Activated CD8-positive, alpha-beta T cell treated with anti-CD3 and anti-CD28 coated beads for 36 hours (primary cell): ENCODE measurements at regions not wholly inside any gene's neighbourhood (a gene's known extent, or its start where the extent isn't known, plus 50 kb on each side); places are given as distances from the start of the nearest gene placed in this dataset.
"Not testable (repeated sequence)": the region's sequence is repeated elsewhere in the genome, so short reads cannot be mapped to it uniquely, and the experiment has no call there.

ENCODE experiments used
- ATAC-seq: fragments of 200-7000 bp; cut with Tn5 transposase; one replicate; pipeline ENCODE4 v1.10.0; 2021; ENCODE audit warnings: mild to moderate bottlenecking, moderate library complexity
- CTCF ChIA-PET: fragments of 350-600 bp; sonication (Branson Sonifier 250); formaldehyde crosslinking; loops from one replicate; lab custom pipeline; 2021; ENCODE audit warnings: antibody characterized with exemption; lab: Charles Lee
- POLR2A ChIA-PET: fragments of 350-600 bp; sonication (Branson Sonifier 250); formaldehyde crosslinking; loops from one replicate; lab custom pipeline; 2021; ENCODE audit warnings: antibody characterized with exemption; lab: Charles Lee
- DNase-seq: peaks from one replicate; pipeline ENCODE4 v3.0.0-alpha.2; 2020
- H3K27ac Mint-ChIP-seq: one replicate; pipeline ENCODE4 v1.8.0; 2021; ENCODE audit warnings: mild to moderate bottlenecking, mixed read lengths
- H3K27me3 Mint-ChIP-seq: one replicate; pipeline ENCODE4 v1.8.0; 2021; ENCODE audit warnings: mixed read lengths
- H3K36me3 Mint-ChIP-seq: one replicate; pipeline ENCODE4 v1.8.0; 2021; ENCODE audit warnings: low read depth, mixed read lengths
- H3K4me1 Mint-ChIP-seq: one replicate; pipeline ENCODE4 v1.8.0; 2021; ENCODE audit warnings: low read depth, mixed read lengths
- H3K4me3 Mint-ChIP-seq: one replicate; pipeline ENCODE4 v1.8.0; 2021; ENCODE audit warnings: mild to moderate bottlenecking, moderate library complexity, mixed read lengths
- H3K9me3 Mint-ChIP-seq: one replicate; pipeline ENCODE4 v1.8.0; 2021; ENCODE audit warnings: mixed read lengths
- intact Hi-C: fragments of 100-400 bp; cut with micrococcal nuclease; formaldehyde crosslinking; loops from one replicate; pipeline ENCODE4 v1.10.0; 2022
- TF ChIP-seq, protein P1 (sequence below): fragments of 200-600 bp; IDR thresholded peaks from one replicate; pipeline ENCODE4 v1.8.0; 2022; ENCODE audit warnings: antibody characterized with exemption, mild to moderate bottlenecking

DNA sequence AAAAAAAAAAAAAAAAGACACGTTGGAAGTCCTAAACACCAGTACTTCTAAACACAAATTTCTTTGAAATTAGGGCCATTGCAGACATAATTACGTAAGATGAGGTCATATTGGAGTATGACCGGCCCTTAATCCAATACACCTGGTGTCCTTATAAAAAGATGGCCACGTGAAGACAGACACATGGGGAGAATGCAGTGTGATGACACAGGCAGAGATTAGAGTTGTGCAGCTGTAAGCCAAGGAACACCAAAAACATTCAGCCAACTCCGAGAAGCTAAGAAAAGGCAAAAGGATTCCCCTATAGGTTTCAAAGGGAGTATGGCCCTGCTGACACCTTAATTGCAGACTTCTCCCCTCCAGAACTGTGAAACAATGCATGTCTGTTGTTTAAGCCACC is 379.0 kb upstream of the PDZRN3 start:
- no peaks in the 10 kb centered on the region for H3K27me3 Mint-ChIP-seq
- intact Hi-C loops: no loop called here
- ATAC-seq (no peak), DNase-seq (no peak)
- peaks cover 2% of the 10 kb centered on the region for H3K9me3 Mint-ChIP-seq
- POLR2A ChIA-PET: no interaction called here
- H3K4me1 Mint-ChIP-seq: no peaks in the 10 kb centered on the region
- TF ChIP-seq, protein P1, sequence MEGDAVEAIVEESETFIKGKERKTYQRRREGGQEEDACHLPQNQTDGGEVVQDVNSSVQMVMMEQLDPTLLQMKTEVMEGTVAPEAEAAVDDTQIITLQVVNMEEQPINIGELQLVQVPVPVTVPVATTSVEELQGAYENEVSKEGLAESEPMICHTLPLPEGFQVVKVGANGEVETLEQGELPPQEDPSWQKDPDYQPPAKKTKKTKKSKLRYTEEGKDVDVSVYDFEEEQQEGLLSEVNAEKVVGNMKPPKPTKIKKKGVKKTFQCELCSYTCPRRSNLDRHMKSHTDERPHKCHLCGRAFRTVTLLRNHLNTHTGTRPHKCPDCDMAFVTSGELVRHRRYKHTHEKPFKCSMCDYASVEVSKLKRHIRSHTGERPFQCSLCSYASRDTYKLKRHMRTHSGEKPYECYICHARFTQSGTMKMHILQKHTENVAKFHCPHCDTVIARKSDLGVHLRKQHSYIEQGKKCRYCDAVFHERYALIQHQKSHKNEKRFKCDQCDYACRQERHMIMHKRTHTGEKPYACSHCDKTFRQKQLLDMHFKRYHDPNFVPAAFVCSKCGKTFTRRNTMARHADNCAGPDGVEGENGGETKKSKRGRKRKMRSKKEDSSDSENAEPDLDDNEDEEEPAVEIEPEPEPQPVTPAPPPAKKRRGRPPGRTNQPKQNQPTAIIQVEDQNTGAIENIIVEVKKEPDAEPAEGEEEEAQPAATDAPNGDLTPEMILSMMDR: no peak
- no peak overlapping the region for H3K4me3 Mint-ChIP-seq
- CTCF ChIA-PET: no interaction called here
- no peaks in the 10 kb centered on the region for H3K36me3 Mint-ChIP-seq
- H3K27ac Mint-ChIP-seq: no peak overlapping the region

DNA sequence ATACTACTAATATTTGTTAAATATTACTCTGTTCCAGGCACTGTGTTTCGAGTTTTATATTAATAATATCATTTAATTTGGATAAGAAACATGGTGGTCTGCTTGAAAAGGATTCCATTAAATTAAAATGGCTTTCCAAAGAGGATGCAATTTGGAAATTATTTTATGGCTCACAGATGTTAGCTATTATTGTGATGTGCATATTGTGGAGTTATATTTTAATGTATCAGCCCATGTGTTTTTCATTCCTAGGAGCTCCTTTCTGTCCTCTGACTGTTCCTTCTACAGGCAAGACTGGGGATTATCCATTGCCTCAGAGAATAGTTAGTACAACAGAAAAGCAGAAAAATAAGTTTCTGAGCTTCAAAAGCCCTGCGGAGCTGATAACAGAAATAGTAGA is 376.7 kb upstream of the PDZRN3 start:
- Mint-ChIP-seq H3K9me3 (peaks cover 7% of the 10 kb centered on the region), H3K4me1 (no peaks in the 10 kb centered on the region), H3K36me3 (no peaks in the 10 kb centered on the region), H3K4me3 (no peak overlapping the region), H3K27me3 (no peaks in the 10 kb centered on the region), H3K27ac (no peak overlapping the region)
- no peak for DNase-seq
- ChIA-PET POLR2A (no interaction called here), CTCF (no interaction called here)
- TF ChIP-seq, protein P1: no peak
- no peak for ATAC-seq
- intact Hi-C loops: no loop called here

DNA sequence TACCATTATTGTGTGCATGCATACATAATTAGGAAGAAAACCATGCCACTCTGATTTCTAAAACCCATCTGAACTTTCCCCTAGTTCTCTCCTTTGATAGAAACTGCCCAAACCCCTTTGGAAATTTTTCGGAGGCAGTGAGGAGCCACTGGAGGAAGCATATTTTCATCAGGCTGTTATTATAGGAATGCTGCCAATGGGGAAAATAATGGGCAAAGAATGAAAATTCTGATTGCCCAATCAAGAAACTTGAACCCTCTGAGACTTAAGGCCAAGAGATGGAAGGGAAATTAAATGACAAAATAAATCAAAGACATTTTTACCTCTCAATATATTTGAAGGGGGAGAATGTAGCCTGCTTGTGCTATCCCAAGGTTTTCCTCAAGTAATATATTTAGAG is 376.0 kb upstream of the PDZRN3 start:
- CTCF ChIA-PET: no interaction called here
- H3K27ac Mint-ChIP-seq: no peak overlapping the region
- no peak for DNase-seq
- no peaks in the 10 kb centered on the region for H3K36me3 Mint-ChIP-seq
- peaks cover 7% of the 10 kb centered on the region for H3K9me3 Mint-ChIP-seq
- H3K4me3 Mint-ChIP-seq: no peak overlapping the region
- no peak for ATAC-seq
- intact Hi-C loops: no loop called here
- POLR2A ChIA-PET: no interaction called here
- H3K27me3 Mint-ChIP-seq: no peaks in the 10 kb centered on the region
- H3K4me1 Mint-ChIP-seq: no peaks in the 10 kb centered on the region
- TF ChIP-seq, protein P1: no peak

DNA sequence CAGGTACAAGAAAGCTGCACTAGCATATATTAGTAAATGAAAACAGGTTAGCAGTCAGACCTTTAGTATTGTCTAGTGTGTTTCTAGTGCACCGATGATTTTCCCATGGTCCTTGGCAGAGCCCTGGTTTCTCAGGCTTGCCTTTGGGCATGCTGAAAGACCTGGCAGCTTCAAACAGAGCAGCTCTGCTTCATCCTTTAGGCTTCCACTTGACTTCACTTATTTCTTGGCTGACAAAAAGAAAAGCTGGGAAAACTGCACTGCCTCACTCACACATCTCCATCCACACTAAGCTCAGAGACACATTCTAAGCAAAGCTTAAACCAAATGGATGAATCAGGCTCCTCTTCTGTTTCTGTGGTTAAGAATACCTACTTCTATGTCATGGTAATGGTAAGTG is 374.8 kb upstream of the PDZRN3 start:
- H3K4me1 Mint-ChIP-seq: no peaks in the 10 kb centered on the region
- no peaks in the 10 kb centered on the region for H3K36me3 Mint-ChIP-seq
- peaks cover 8% of the 10 kb centered on the region for H3K9me3 Mint-ChIP-seq
- DNase-seq: no peak
- intact Hi-C loops: no loop called here
- no peak overlapping the region for H3K4me3 Mint-ChIP-seq
- H3K27me3 Mint-ChIP-seq: no peaks in the 10 kb centered on the region
- ATAC-seq: no peak
- CTCF ChIA-PET: interaction anchor here (1.3 to 1.4 kb wide), 2 partner anchors 8 to 269 kb away, joined by 3 to 5 read pairs; no protein-coding TSS in a partner anchor
- TF ChIP-seq, protein P1: no peak
- POLR2A ChIA-PET: no interaction called here
- no peak overlapping the region for H3K27ac Mint-ChIP-seq

DNA sequence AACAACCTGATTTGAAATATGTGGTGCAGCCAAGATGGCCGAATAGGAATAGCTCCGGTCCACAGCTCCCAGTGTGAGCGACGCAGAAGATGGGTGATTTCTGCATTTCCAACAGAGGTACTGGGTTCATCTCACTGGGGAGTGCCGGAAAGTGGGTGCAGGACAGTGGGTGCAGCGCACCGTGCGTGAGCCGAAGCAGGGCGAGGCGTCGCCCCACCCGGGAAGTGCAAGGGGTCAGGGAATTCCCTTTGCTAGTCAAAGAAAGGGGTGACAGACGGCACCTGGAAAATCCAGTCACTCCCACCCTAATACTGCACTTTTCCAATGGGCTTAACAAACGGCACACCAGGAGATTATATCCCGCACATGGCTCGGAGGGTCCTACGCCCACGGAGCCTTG is 365.9 kb upstream of the PDZRN3 start:
- POLR2A ChIA-PET, H3K27ac Mint-ChIP-seq, H3K27me3 Mint-ChIP-seq: not testable (repeated sequence)

DNA sequence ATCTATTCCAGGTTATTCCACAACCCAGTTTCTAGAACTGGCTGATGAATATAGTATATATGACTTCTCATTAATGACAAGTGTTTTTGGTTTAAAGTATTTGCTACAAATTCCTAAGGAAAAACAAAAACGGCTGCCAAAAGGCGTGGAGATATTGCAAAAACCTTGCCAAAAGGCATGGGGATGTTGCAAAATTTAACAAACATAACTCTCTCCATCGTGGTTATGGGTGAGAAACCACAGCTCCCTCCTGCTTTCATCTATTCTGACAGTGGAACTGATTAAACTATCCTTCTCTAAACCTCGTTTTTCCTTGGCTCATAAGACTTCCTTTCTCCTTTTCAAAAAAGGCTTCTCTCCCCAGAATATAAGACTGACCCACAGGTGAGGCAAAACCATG is 342.0 kb upstream of the PDZRN3 start:
- Mint-ChIP-seq H3K27ac (no peak overlapping the region), H3K4me1 (no peaks in the 10 kb centered on the region), H3K36me3 (no peaks in the 10 kb centered on the region), H3K27me3 (no peaks in the 10 kb centered on the region), H3K9me3 (peaks cover 2% of the 10 kb centered on the region), H3K4me3 (no peak overlapping the region)
- CTCF ChIA-PET: no interaction called here
- TF ChIP-seq, protein P1: no peak
- DNase-seq: no peak
- intact Hi-C loops: no loop called here
- POLR2A ChIA-PET: no interaction called here
- ATAC-seq: no peak

More for the DNA sequence above, 365.9 kb upstream of the PDZRN3 start:
- CTCF ChIA-PET, H3K4me3 Mint-ChIP-seq, DNase-seq, H3K4me1 Mint-ChIP-seq, H3K36me3 Mint-ChIP-seq, intact Hi-C loops, H3K9me3 Mint-ChIP-seq, ATAC-seq: not testable (repeated sequence)
